ENCODE measurements at regions not wholly inside any gene's neighbourhood (a gene's known extent, or its start where the extent isn't known, plus 50 kb on each side); places are given as distances from the start of the nearest gene placed in this dataset.

GRCh38 chr5:167307042-167307441 lies 984.4 kb upstream of the WWC1 start:
- no peak overlapping the region for H3K4me3 ChIP-seq (ENCODE audit: low read length)
- no peak overlapping the region for H3K27ac ChIP-seq (ENCODE audit: low read length)
- no peaks in the 10 kb centered on the region for H3K27me3 ChIP-seq (ENCODE audit: control insufficient read depth, insufficient read depth, low read length)
- peaks cover 10% of the 10 kb centered on the region for H3K4me1 ChIP-seq (ENCODE audit: control insufficient read depth, insufficient read depth, low read length)
- no peaks in the 10 kb centered on the region for H3K9me3 ChIP-seq (ENCODE audit: control insufficient read depth, insufficient read depth, low read length)
- no CpG with 5 or more reads among the region's 4 CpGs for WGBS (ENCODE audit: insufficient coverage, insufficient read length)
- no peak for DNase-seq (ENCODE audit: low read depth, low spot score)
- H3K36me3 ChIP-seq (ENCODE audit: control insufficient read depth, insufficient read depth, low read length): no peaks in the 10 kb centered on the region

DNA sequence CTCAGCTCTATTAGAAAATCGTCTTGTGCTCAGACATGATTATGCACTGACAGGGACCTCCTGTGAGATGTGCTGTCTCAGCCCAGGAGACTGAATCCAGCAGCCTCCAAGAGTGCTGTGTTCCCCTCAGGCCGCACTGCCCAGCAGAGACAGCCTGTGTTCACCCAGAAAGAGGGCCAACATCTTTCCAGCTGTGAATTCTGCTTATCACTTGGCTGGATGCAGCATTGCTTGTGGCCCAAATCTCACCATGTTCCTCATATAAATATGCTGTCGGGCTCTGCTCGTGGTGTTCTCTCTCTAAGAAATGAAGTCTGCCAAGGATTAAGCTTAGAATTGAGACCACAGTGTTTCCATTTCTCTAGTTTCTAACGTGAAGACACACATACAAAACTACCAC lies 983.0 kb upstream of the WWC1 start:
- H3K27me3 ChIP-seq (ENCODE audit: control insufficient read depth, insufficient read depth, low read length): no peaks in the 10 kb centered on the region
- WGBS (ENCODE audit: insufficient coverage, insufficient read length): no CpG with 5 or more reads among the region's 5 CpGs
- no peak for DNase-seq (ENCODE audit: low read depth, low spot score)
- peaks cover 10% of the 10 kb centered on the region for H3K4me1 ChIP-seq (ENCODE audit: control insufficient read depth, insufficient read depth, low read length)
- no peaks in the 10 kb centered on the region for H3K36me3 ChIP-seq (ENCODE audit: control insufficient read depth, insufficient read depth, low read length)
- H3K4me3 ChIP-seq (ENCODE audit: low read length): no peak overlapping the region
- H3K27ac ChIP-seq (ENCODE audit: low read length): no peak overlapping the region
- no peaks in the 10 kb centered on the region for H3K9me3 ChIP-seq (ENCODE audit: control insufficient read depth, insufficient read depth, low read length)

DNA sequence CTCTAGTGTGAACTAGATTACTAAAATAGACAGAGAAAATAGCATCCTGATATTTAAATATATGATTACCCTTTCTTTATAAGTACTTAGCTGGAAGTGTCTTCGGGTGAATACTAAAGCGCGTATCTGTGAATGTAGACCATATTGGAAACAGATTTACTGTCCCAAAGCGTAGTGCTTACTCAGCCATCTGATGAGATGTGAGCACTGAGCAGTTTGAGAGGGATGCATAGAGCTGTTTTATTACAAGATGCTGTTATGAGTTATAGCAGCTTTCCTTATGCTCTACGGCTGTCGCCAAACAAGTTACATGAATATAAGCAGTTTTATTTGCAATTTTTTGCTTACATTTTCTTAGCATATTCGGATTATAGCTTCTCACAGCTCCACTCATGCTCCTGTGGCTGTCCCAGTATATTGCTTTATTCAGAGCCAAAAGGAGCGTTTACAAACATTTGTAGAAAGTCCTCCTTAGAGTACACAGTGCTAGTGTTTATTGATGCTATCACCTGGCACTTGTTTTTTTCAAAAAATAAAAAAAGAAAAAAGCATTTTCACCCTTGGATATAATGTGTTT lies 981.4 kb upstream of the WWC1 start:
- no peak for DNase-seq (ENCODE audit: low read depth, low spot score)
- Histone ChIP-seq H3K36me3 (ENCODE audit: control insufficient read depth, insufficient read depth, low read length) (no peaks in the 10 kb centered on the region), H3K9me3 (ENCODE audit: control insufficient read depth, insufficient read depth, low read length) (no peaks in the 10 kb centered on the region), H3K27me3 (ENCODE audit: control insufficient read depth, insufficient read depth, low read length) (no peaks in the 10 kb centered on the region), H3K4me3 (ENCODE audit: low read length) (no peak overlapping the region), H3K27ac (ENCODE audit: low read length) (no peak overlapping the region), H3K4me1 (ENCODE audit: control insufficient read depth, insufficient read depth, low read length) (peaks cover 7% of the 10 kb centered on the region)
- WGBS (ENCODE audit: insufficient coverage, insufficient read length): no CpG with 5 or more reads among the region's 8 CpGs

- Histone ChIP-seq H3K4me3 (ENCODE audit: low read length) (no peak overlapping the region), H3K27ac (ENCODE audit: low read length) (no peak overlapping the region), H3K36me3 (ENCODE audit: control insufficient read depth, insufficient read depth, low read length) (no peaks in the 10 kb centered on the region), H3K4me1 (ENCODE audit: control insufficient read depth, insufficient read depth, low read length) (peaks cover 2% of the 10 kb centered on the region), H3K9me3 (ENCODE audit: control insufficient read depth, insufficient read depth, low read length) (no peaks in the 10 kb centered on the region), H3K27me3 (ENCODE audit: control insufficient read depth, insufficient read depth, low read length) (no peaks in the 10 kb centered on the region)
- no CpG with 5 or more reads among the region's 3 CpGs for whole genome bisulfite sequencing (ENCODE audit: insufficient coverage, insufficient read length)
- DNase-seq (ENCODE audit: low read depth, low spot score): no peak
Observed at GRCh38 chr5:167311340-167311739, 980.1 kb upstream of the WWC1 start.

DNA sequence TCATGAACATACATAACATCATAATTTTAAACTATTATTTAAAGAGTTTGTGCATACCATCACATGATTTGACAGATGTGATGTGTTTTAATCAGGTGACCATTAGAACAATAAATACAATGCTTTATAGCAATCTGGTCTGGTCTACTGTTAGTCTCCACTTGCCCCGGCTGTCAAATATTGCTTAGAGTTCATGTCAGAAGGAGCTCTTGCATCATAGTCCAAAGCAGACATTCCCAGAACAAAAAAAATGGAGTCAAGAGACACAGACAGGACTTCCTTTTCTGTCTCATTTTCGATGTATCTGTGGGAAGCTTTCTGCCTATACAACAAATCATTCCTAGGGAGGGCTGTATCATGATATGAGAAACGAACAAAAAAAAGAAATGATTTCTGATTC lies 979.2 kb upstream of the WWC1 start:
- no peak for DNase-seq (ENCODE audit: low read depth, low spot score)
- Histone ChIP-seq H3K9me3 (ENCODE audit: control insufficient read depth, insufficient read depth, low read length) (no peaks in the 10 kb centered on the region), H3K4me1 (ENCODE audit: control insufficient read depth, insufficient read depth, low read length) (peaks cover 2% of the 10 kb centered on the region; the same call in 1 of the 2 replicates), H3K27me3 (ENCODE audit: control insufficient read depth, insufficient read depth, low read length) (no peaks in the 10 kb centered on the region), H3K4me3 (ENCODE audit: low read length) (no peak overlapping the region), H3K36me3 (ENCODE audit: control insufficient read depth, insufficient read depth, low read length) (no peaks in the 10 kb centered on the region), H3K27ac (ENCODE audit: low read length) (no peak overlapping the region)
- WGBS (ENCODE audit: insufficient coverage, insufficient read length): no CpG with 5 or more reads among the region's 3 CpGs

DNA sequence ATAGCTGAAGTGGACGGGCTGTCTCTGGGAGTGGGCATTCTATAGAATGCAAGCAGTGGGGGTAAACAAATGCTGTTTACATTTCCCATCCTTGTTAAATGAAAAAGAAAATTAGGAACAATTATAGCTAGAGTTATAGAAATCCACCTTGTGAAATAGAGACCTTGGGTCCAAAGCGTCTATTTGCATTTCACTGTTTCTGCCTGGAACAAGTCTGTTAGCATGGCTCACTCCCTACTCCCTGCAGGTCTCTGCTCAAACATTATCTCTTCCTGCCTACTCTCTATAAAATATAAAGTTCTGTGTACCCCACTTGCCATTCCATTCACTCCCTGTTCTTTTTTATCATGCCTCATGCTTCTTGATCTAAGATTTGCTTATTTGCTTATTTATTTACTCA lies 975.7 kb upstream of the WWC1 start:
- Histone ChIP-seq H3K27ac (ENCODE audit: low read length) (no peak overlapping the region), H3K9me3 (ENCODE audit: control insufficient read depth, insufficient read depth, low read length) (no peaks in the 10 kb centered on the region), H3K27me3 (ENCODE audit: control insufficient read depth, insufficient read depth, low read length) (no peaks in the 10 kb centered on the region), H3K4me1 (ENCODE audit: control insufficient read depth, insufficient read depth, low read length) (0 out of 2 replicates have a peak, but pooled peaks cover 2% of the 10 kb centered on the region), H3K4me3 (ENCODE audit: low read length) (no peak overlapping the region), H3K36me3 (ENCODE audit: control insufficient read depth, insufficient read depth, low read length) (no peaks in the 10 kb centered on the region)
- no peak for DNase-seq (ENCODE audit: low read depth, low spot score)
- WGBS (ENCODE audit: insufficient coverage, insufficient read length): no CpG with 5 or more reads among the region's 2 CpGs

DNA sequence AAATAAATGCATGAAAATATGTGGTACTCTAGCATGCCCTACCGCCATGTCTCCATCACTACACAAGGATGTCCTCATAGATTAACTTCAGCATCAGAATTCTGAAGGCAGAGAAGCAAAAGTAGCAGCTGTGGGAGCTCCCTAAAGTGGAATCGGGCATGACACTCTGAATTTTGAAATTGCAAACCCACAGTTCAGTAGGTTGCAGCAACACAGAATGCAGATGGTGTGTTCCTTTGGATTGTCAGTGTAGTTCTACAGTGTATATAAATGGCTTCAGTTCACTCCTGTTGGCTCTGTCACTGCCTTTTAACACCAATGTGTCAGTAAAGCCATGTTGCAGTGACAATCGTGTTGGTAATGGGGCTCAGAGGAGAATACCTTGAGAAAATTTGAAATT lies 973.6 kb upstream of the WWC1 start:
- H3K36me3 ChIP-seq (ENCODE audit: control insufficient read depth, insufficient read depth, low read length): no peaks in the 10 kb centered on the region
- H3K4me1 ChIP-seq (ENCODE audit: control insufficient read depth, insufficient read depth, low read length): 0 out of 2 replicates have a peak, but pooled peaks cover 2% of the 10 kb centered on the region
- no CpG with 5 or more reads among the region's 3 CpGs for WGBS (ENCODE audit: insufficient coverage, insufficient read length)
- DNase-seq (ENCODE audit: low read depth, low spot score): no peak
- H3K27ac ChIP-seq (ENCODE audit: low read length): no peak overlapping the region
- H3K9me3 ChIP-seq (ENCODE audit: control insufficient read depth, insufficient read depth, low read length): no peaks in the 10 kb centered on the region
- no peak overlapping the region for H3K4me3 ChIP-seq (ENCODE audit: low read length)
- no peaks in the 10 kb centered on the region for H3K27me3 ChIP-seq (ENCODE audit: control insufficient read depth, insufficient read depth, low read length)

DNA sequence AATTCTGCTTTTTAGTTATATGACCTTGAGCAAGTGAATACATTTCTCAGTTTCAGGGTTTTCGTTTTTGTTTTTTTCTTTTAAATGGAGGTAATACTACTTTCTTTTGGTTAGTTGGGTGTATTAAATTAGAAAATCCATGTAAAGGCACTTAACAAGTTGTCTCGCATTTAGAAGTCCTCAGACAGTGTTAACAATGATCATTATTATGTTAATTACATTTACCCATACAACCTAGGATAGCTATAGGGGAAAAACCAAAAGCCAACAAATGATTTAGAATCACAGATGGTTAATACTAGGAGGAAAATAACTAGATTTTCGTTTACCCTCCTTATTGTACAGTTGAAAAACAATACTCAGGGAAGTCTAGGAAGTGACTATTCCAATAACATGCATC lies 972.2 kb upstream of the WWC1 start:
- no peak for DNase-seq (ENCODE audit: low read depth, low spot score)
- H3K9me3 ChIP-seq (ENCODE audit: control insufficient read depth, insufficient read depth, low read length): no peaks in the 10 kb centered on the region
- WGBS (ENCODE audit: insufficient coverage, insufficient read length): no CpG with 5 or more reads among the region's 3 CpGs
- no peaks in the 10 kb centered on the region for H3K36me3 ChIP-seq (ENCODE audit: control insufficient read depth, insufficient read depth, low read length)
- H3K27me3 ChIP-seq (ENCODE audit: control insufficient read depth, insufficient read depth, low read length): no peaks in the 10 kb centered on the region
- H3K4me1 ChIP-seq (ENCODE audit: control insufficient read depth, insufficient read depth, low read length): 0 out of 2 replicates have a peak, but pooled peaks cover 2% of the 10 kb centered on the region
- no peak overlapping the region for H3K4me3 ChIP-seq (ENCODE audit: low read length)
- no peak overlapping the region for H3K27ac ChIP-seq (ENCODE audit: low read length)

- Histone ChIP-seq H3K4me3 (ENCODE audit: low read length) (no peak overlapping the region), H3K27me3 (ENCODE audit: control insufficient read depth, insufficient read depth, low read length) (no peaks in the 10 kb centered on the region), H3K36me3 (ENCODE audit: control insufficient read depth, insufficient read depth, low read length) (no peaks in the 10 kb centered on the region), H3K27ac (ENCODE audit: low read length) (no peak overlapping the region), H3K9me3 (ENCODE audit: control insufficient read depth, insufficient read depth, low read length) (no peaks in the 10 kb centered on the region), H3K4me1 (ENCODE audit: control insufficient read depth, insufficient read depth, low read length) (0 out of 2 replicates have a peak, but pooled peaks cover 2% of the 10 kb centered on the region)
- DNase-seq (ENCODE audit: low read depth, low spot score): no peak
Observed at GRCh38 chr5:167320019-167320418, 971.4 kb upstream of the WWC1 start.

GRCh38 chr5:167332309-167332708 lies 959.1 kb upstream of the WWC1 start:
- Histone ChIP-seq H3K4me1 (ENCODE audit: control insufficient read depth, insufficient read depth, low read length) (no peaks in the 10 kb centered on the region), H3K9me3 (ENCODE audit: control insufficient read depth, insufficient read depth, low read length) (no peaks in the 10 kb centered on the region), H3K4me3 (ENCODE audit: low read length) (no peak overlapping the region), H3K27me3 (ENCODE audit: control insufficient read depth, insufficient read depth, low read length) (no peaks in the 10 kb centered on the region), H3K27ac (ENCODE audit: low read length) (no peak overlapping the region), H3K36me3 (ENCODE audit: control insufficient read depth, insufficient read depth, low read length) (no peaks in the 10 kb centered on the region)
- WGBS (ENCODE audit: insufficient coverage, insufficient read length): no CpG with 5 or more reads among the region's 5 CpGs
- no peak for DNase-seq (ENCODE audit: low read depth, low spot score)

DNA sequence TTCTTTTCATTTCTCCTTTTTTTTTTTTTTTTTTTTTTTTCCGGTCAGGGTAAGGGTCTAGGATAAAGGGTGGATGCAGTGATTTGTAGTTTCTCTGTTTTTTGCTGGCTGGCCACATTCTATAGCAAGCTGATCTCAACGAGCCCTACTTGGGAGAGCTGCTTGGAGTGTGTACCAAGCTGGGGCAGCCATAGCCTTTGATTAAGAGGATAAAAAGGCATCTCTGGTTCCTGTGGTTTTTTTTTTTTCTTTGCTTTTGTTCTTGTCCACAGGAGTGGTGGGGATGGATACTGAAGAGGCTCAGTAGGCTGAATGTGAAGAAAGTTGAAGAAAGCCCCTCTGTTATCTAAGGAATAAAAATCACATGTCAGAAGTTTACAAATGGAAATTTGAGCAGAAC lies 955.3 kb upstream of the WWC1 start:
- no peaks in the 10 kb centered on the region for H3K4me1 ChIP-seq (ENCODE audit: control insufficient read depth, insufficient read depth, low read length)
- no peaks in the 10 kb centered on the region for H3K9me3 ChIP-seq (ENCODE audit: control insufficient read depth, insufficient read depth, low read length)
- H3K27ac ChIP-seq (ENCODE audit: low read length): no peak overlapping the region
- DNase-seq (ENCODE audit: low read depth, low spot score): no peak
- H3K36me3 ChIP-seq (ENCODE audit: control insufficient read depth, insufficient read depth, low read length): no peaks in the 10 kb centered on the region
- no peaks in the 10 kb centered on the region for H3K27me3 ChIP-seq (ENCODE audit: control insufficient read depth, insufficient read depth, low read length)
- no peak overlapping the region for H3K4me3 ChIP-seq (ENCODE audit: low read length)
- WGBS (ENCODE audit: insufficient coverage, insufficient read length): no CpG with 5 or more reads among the region's 2 CpGs
